ENCODE measurements at regions not wholly inside any gene's neighbourhood (a gene's known extent, or its start where the extent isn't known, plus 50 kb on each side); places are given as distances from the start of the nearest gene placed in this dataset.

DNA sequence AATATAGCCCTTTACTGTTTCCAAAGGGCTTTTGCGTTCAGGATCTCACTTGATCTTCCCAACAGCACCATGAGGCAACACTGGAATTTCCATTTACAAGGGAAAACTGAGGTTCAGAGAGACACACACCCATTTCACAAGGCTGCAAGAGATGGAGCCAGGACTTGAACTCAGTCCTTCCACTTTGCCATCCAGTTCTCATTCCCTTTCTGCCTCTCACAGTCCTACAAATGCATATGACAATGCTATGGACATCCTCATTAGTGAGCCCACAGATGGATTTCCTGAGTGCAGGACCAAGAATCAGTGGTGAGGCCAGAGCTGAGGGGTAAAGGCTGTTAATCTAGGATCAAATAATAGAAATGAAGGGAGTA, 136.1 kb upstream of the MYCN start:
- TF ChIP-seq, protein P1, sequence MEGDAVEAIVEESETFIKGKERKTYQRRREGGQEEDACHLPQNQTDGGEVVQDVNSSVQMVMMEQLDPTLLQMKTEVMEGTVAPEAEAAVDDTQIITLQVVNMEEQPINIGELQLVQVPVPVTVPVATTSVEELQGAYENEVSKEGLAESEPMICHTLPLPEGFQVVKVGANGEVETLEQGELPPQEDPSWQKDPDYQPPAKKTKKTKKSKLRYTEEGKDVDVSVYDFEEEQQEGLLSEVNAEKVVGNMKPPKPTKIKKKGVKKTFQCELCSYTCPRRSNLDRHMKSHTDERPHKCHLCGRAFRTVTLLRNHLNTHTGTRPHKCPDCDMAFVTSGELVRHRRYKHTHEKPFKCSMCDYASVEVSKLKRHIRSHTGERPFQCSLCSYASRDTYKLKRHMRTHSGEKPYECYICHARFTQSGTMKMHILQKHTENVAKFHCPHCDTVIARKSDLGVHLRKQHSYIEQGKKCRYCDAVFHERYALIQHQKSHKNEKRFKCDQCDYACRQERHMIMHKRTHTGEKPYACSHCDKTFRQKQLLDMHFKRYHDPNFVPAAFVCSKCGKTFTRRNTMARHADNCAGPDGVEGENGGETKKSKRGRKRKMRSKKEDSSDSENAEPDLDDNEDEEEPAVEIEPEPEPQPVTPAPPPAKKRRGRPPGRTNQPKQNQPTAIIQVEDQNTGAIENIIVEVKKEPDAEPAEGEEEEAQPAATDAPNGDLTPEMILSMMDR (IDR thresholded peaks at IDR 0.05; ENCODE audit: borderline replicate concordance, control extremely low read depth, extremely low read depth, insufficient read depth, missing control alignments) = no peak
- DNase-seq (ENCODE audit: low spot score) = no peak
- in situ Hi-C loops (cut with MboI; ENCODE audit: low sequenced_read_pairs, unreplicated experiment) = no loop called here

DNA sequence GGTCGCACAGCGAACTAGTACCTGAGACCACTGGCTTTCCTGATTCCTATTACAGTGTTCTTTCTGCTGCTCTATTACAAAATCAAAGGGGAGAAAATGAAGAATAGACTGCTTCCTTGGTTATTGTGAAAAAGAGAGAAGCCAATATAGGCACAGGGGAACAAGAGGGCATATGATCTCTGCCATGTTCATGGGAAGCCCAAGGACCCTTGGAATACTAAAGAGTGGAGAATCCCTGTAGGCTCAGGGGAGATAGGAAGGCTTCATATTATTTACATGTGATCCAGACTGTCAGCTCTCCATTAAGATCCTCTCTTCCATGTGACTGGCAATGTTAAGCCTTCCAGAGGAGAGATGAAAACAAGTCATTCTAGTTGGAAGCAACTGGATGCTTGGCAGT, 135.7 kb upstream of the MYCN start:
- in situ Hi-C loops (cut with MboI; ENCODE audit: low sequenced_read_pairs, unreplicated experiment) = no loop called here
- no peak for DNase-seq (ENCODE audit: low spot score)
- TF ChIP-seq, protein P1 (IDR thresholded peaks at IDR 0.05; ENCODE audit: borderline replicate concordance, control extremely low read depth, extremely low read depth, insufficient read depth, missing control alignments) = no peak

DNA sequence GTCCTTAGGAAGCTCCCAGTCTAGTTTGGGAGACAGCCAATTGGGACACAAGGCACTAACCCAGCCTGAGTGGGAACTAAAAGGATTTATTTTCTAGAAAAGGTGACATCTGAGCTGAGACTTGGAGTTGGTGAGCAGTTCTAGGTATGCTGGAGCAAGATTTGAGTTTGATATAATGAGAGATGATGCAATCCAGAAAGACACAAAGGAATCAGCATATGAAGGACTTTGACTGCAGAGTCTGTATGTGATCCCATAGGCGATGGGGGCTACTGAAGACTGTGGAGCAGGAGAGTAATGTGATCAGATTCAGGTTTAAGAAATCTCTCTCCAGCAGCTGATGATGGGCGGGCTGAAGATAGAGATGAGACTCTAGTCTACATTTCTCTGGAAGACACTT, 135.1 kb upstream of the MYCN start:
- no peak for DNase-seq (ENCODE audit: low spot score)
- in situ Hi-C loops (cut with MboI; ENCODE audit: low sequenced_read_pairs, unreplicated experiment) = no loop called here
- TF ChIP-seq, protein P1 (IDR thresholded peaks at IDR 0.05; ENCODE audit: borderline replicate concordance, control extremely low read depth, extremely low read depth, insufficient read depth, missing control alignments) = no peak

DNA sequence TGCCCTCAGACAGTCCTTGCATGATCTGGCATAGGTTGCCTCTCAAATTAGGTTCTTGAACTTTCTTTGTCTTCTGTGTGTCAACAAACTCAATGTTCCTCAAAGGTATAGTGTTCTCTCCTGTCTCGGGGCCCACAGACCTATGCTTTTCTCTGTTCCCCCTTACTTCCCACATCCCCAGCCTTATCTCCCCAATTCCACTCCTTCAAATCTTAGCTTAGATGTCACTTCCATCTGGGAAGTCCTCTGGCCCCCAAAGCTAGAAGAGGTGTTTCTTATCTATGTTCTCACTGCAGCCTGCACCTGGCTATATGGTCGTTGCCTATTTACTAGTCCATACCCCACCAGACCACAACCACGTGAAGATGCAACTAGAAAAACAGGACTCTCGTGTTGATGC, 134.6 kb upstream of the MYCN start:
- TF ChIP-seq, protein P1 (IDR thresholded peaks at IDR 0.05; ENCODE audit: borderline replicate concordance, control extremely low read depth, extremely low read depth, insufficient read depth, missing control alignments) = no peak
- in situ Hi-C loops (cut with MboI; ENCODE audit: low sequenced_read_pairs, unreplicated experiment) = no loop called here
- DNase-seq (ENCODE audit: low spot score) = no peak

DNA sequence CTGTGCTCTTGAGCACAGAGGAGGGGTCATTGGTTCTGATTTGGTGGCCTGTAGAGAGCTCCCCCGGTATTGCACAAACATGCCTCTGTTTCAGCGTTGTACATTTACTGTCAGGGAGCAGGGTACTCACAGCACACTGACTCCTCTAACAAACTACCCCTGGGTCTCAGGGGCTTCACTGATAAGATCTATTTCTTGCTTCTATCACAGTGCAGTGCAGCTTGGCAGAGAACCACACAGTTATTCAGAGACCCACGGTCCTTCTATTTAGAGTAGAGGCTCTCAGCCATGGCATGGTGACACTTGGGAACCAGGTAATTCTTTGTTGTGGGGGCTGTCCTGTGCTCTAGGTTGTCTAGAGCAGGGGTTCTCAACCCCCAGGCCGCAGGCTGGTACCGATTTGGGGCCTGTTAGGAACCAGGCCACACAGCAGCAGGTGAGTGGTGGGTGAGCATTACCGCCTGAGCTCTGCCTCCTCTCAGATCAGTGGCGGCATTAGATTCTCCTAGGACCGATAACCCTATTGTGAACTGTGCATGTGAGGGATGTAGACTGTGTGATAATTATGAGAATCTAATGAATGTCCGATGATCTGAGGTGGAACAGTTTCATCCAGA, 133.4 kb upstream of the MYCN start:
- TF ChIP-seq, protein P1 (IDR thresholded peaks at IDR 0.05; ENCODE audit: borderline replicate concordance, control extremely low read depth, extremely low read depth, insufficient read depth, missing control alignments) = no peak
- DNase-seq (ENCODE audit: low spot score) = no peak
- in situ Hi-C loops (cut with MboI; ENCODE audit: low sequenced_read_pairs, unreplicated experiment) = no loop called here

DNA sequence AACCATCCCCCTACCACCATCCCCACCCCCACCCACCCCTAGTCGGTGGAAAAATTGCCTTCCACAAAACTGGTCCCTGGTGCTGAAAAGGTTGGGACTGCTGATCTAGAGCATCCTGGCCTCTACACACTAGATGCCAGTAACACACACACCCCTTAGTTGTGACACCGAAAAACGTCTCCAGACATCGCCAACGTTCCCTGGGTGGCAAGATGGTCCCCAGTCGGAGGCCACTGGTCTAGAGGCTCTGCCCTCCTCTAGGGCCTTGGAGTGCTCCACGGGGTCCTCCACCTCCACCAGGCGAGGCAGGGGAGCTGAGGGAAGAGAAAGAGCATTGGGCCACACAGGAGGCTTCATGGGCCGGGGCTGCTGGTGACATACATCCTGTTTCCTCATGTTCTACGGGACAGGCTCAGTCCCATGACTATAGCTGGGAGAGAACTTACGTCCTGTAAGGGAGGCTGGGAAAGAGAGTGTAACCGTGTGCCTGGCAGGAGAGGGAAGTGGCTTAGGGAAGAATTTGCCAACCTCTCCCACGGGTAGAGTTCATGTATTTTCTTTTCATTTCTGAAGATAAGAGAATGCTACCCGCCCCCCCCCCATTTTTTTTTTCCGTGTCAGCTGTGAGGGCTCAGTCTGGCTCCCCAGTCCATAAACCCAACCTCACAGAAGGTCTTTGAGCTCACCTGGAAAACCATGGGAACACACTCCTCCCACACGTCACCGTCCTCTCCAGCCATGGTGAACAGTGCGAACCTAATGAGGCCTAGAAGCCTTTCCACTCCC, 132.7 kb upstream of the MYCN start:
- TF ChIP-seq, protein P1 (IDR thresholded peaks at IDR 0.05; ENCODE audit: borderline replicate concordance, control extremely low read depth, extremely low read depth, insufficient read depth, missing control alignments) = no peak
- no peak for DNase-seq (ENCODE audit: low spot score)
- in situ Hi-C loops (cut with MboI; ENCODE audit: low sequenced_read_pairs, unreplicated experiment) = no loop called here
